Spleen (tissue), 7 donors: ENCODE measurements at regions not wholly inside any gene's neighbourhood (a gene's known extent, or its start where the extent isn't known, plus 50 kb on each side); places are given as distances from the start of the nearest gene placed in this dataset.

ENCODE experiments used
- POLR2A ChIP-seq, 3 donors: fragments of 450-650 bp; IDR thresholded peaks; one replicate each; pipeline ENCODE4 v1.5.1; 2017; ENCODE audit warnings: antibody characterized with exemption in 3 of 3, mild to moderate bottlenecking in 1 of 3
- TF ChIP-seq, protein P1 (sequence below), 11 experiments: fragments of 200-600 bp in 7 of 11; fragments of 450-650 bp in 4 of 11; sonication (generic) in 4 of 11; IDR thresholded peaks in 8 of 11; conservative IDR thresholded peaks in 3 of 11; 1 replicate in 7 of 11; 2 replicates in 4 of 11; pipeline versions ENCODE4 v1.4.0 to v1.8.0; 2016 to 2021; ENCODE audit warnings: antibody characterized with exemption in 11 of 11, inconsistent platforms in 4 of 11, mild to moderate bottlenecking in 1 of 11
- donor health status: DM: no; HTN: no; CAD: no; lungs with moderate emphysema.
- donor health status: DM: no; HTN: no; CAD: no.
- donor health status: DM: no; HTN: no; CAD: no.

DNA sequence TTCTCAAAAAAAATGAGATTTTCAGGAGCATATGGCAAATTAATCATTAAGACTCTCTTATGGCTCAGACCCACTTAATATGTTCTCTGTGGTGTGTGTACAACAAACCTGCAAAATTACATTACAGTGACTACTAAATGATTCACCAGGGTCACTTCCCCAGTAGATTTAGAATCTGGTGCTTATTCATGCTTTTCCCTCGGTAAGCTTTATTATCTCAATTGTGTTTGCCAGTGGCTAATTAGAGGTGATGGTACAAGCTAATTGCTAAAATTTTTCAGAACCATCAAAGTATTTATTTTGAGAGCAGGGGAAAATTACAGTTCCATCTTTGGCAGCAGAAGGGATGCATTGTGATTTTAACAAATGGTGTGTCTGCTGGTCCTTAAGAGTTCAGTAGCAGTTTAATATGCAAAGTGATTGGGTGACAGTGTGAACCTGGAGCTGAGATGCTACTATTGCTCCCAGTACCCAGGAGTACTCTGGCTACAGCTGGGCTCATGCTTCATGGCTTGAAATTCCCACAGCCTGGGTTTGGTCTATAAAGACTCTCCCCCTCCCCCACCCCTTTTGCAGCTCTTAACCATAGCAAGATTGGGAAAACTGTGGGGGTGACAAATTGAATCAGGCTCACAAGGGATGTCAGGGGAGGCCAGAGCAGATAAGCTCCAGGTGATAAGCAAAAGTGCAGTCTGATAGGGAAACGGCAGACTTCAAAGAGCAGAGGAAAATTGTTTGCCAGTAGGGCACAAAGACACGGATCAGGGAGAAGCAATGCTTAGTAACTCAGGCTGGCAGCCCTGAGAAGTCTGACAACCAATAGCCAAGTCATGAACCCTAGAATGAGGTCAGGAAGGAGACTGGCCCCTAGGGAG is 92.8 kb upstream of the RAD23B start:
- TF ChIP-seq, protein P1, sequence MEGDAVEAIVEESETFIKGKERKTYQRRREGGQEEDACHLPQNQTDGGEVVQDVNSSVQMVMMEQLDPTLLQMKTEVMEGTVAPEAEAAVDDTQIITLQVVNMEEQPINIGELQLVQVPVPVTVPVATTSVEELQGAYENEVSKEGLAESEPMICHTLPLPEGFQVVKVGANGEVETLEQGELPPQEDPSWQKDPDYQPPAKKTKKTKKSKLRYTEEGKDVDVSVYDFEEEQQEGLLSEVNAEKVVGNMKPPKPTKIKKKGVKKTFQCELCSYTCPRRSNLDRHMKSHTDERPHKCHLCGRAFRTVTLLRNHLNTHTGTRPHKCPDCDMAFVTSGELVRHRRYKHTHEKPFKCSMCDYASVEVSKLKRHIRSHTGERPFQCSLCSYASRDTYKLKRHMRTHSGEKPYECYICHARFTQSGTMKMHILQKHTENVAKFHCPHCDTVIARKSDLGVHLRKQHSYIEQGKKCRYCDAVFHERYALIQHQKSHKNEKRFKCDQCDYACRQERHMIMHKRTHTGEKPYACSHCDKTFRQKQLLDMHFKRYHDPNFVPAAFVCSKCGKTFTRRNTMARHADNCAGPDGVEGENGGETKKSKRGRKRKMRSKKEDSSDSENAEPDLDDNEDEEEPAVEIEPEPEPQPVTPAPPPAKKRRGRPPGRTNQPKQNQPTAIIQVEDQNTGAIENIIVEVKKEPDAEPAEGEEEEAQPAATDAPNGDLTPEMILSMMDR (IDR thresholded peaks at IDR 0.05 in 8 of 11, conservative IDR thresholded peaks at IDR 0.05 in 3 of 11) = no peak
- TF ChIP-seq POLR2A (IDR thresholded peaks at IDR 0.05) = no peak
